ENCODE measurements at regions not wholly inside any gene's neighbourhood (a gene's known extent, or its start where the extent isn't known, plus 50 kb on each side); places are given as distances from the start of the nearest gene placed in this dataset.

GRCh38 chr13:73844986-73845385 is 289.2 kb downstream of the KLF12 start:
- Histone ChIP-seq H2AFZ (ENCODE audit: low read length) (no peak overlapping the region), H3K36me3 (ENCODE audit: insufficient read depth, low read length) (peaks cover 17% of the 10 kb centered on the region), H3K79me2 (ENCODE audit: insufficient read depth, low read depth, low read length) (no peaks in the 10 kb centered on the region), H3K9me3 (ENCODE audit: low read length) (no peaks in the 10 kb centered on the region), H3K4me2 (ENCODE audit: low read length) (no peak overlapping the region), H4K20me1 (ENCODE audit: insufficient read depth, low read length) (no peaks in the 10 kb centered on the region), H3K4me3 (ENCODE audit: low read depth, low read length, poor library complexity, severe bottlenecking) (no peak overlapping the region), H3K9me2 (ENCODE audit: insufficient read depth, low read length) (no peaks in the 10 kb centered on the region), H3K27ac (ENCODE audit: low read depth, low read length, poor library complexity, severe bottlenecking) (no peak overlapping the region), H3K4me1 (ENCODE audit: insufficient read depth, low read length, poor library complexity, severe bottlenecking) (peaks cover 9% of the 10 kb centered on the region)
- intact Hi-C loops (cut with micrococcal nuclease; ENCODE audit: unreplicated experiment): no loop called here
- no TSS peak for BruUV-seq (replicated peaks)
- ChIA-PET CTCF (ENCODE audit: unreplicated experiment) (no interaction called here), POLR2A (no interaction called here)
- no peak for DNase-seq (ENCODE audit: low spot score)
- TF ChIP-seq CTCF (conservative IDR thresholded peaks at IDR 0.05; ENCODE audit: low read length): no peak
- TF ChIP-seq EZH2phosphoT487 (IDR thresholded peaks at IDR 0.05; ENCODE audit: borderline replicate concordance, low read depth, low read length): no peak

- BruUV-seq (replicated peaks): no TSS peak
- Histone ChIP-seq H3K27ac (ENCODE audit: low read depth, low read length, poor library complexity, severe bottlenecking) (no peak overlapping the region), H3K9me3 (ENCODE audit: low read length) (no peaks in the 10 kb centered on the region), H3K4me1 (ENCODE audit: insufficient read depth, low read length, poor library complexity, severe bottlenecking) (no peaks in the 10 kb centered on the region), H3K79me2 (ENCODE audit: insufficient read depth, low read depth, low read length) (no peaks in the 10 kb centered on the region), H3K4me2 (ENCODE audit: low read length) (no peak overlapping the region), H3K4me3 (ENCODE audit: low read depth, low read length, poor library complexity, severe bottlenecking) (no peak overlapping the region), H3K36me3 (ENCODE audit: insufficient read depth, low read length) (peaks cover 17% of the 10 kb centered on the region), H3K9me2 (ENCODE audit: insufficient read depth, low read length) (no peaks in the 10 kb centered on the region), H2AFZ (ENCODE audit: low read length) (no peak overlapping the region), H4K20me1 (ENCODE audit: insufficient read depth, low read length) (no peaks in the 10 kb centered on the region)
- no peak for DNase-seq (ENCODE audit: low spot score)
- ChIA-PET POLR2A (no interaction called here), CTCF (ENCODE audit: unreplicated experiment) (no interaction called here)
- TF ChIP-seq CTCF (conservative IDR thresholded peaks at IDR 0.05; ENCODE audit: low read length): no peak
- no peak for TF ChIP-seq EZH2phosphoT487 (IDR thresholded peaks at IDR 0.05; ENCODE audit: borderline replicate concordance, low read depth, low read length)
- intact Hi-C loops (cut with micrococcal nuclease; ENCODE audit: unreplicated experiment): no loop called here
Measured at GRCh38 chr13:73842626-73843025, 291.6 kb downstream of the KLF12 start.

- H2AFZ ChIP-seq (ENCODE audit: low read length): no peak overlapping the region
- POLR2A ChIA-PET: no interaction called here
- TF ChIP-seq EZH2phosphoT487 (IDR thresholded peaks at IDR 0.05; ENCODE audit: borderline replicate concordance, low read depth, low read length): no peak
- TF ChIP-seq CTCF (conservative IDR thresholded peaks at IDR 0.05; ENCODE audit: low read length): no peak
- no peak overlapping the region for H3K27ac ChIP-seq (ENCODE audit: low read depth, low read length, poor library complexity, severe bottlenecking)
- no peaks in the 10 kb centered on the region for H4K20me1 ChIP-seq (ENCODE audit: insufficient read depth, low read length)
- H3K79me2 ChIP-seq (ENCODE audit: insufficient read depth, low read depth, low read length): no peaks in the 10 kb centered on the region
- no peaks in the 10 kb centered on the region for H3K9me2 ChIP-seq (ENCODE audit: insufficient read depth, low read length)
- DNase-seq (ENCODE audit: low spot score): no peak
- no TSS peak for BruUV-seq (replicated peaks)
- CTCF ChIA-PET (ENCODE audit: unreplicated experiment): no interaction called here
- no peaks in the 10 kb centered on the region for H3K4me1 ChIP-seq (ENCODE audit: insufficient read depth, low read length, poor library complexity, severe bottlenecking)
- no peak overlapping the region for H3K4me2 ChIP-seq (ENCODE audit: low read length)
- no peaks in the 10 kb centered on the region for H3K9me3 ChIP-seq (ENCODE audit: low read length)
- intact Hi-C loops (cut with micrococcal nuclease; ENCODE audit: unreplicated experiment): no loop called here
- H3K4me3 ChIP-seq (ENCODE audit: low read depth, low read length, poor library complexity, severe bottlenecking): no peak overlapping the region
- H3K36me3 ChIP-seq (ENCODE audit: insufficient read depth, low read length): peaks cover 17% of the 10 kb centered on the region
Measured at GRCh38 chr13:73842184-73842583, 292.0 kb downstream of the KLF12 start.
